ENCODE measurements at regions not wholly inside any gene's neighbourhood (a gene's known extent, or its start where the extent isn't known, plus 50 kb on each side); places are given as distances from the start of the nearest gene placed in this dataset.
A peak's percentile ranks its signal among the peaks of the same experiment; 100 is the strongest.

DNA sequence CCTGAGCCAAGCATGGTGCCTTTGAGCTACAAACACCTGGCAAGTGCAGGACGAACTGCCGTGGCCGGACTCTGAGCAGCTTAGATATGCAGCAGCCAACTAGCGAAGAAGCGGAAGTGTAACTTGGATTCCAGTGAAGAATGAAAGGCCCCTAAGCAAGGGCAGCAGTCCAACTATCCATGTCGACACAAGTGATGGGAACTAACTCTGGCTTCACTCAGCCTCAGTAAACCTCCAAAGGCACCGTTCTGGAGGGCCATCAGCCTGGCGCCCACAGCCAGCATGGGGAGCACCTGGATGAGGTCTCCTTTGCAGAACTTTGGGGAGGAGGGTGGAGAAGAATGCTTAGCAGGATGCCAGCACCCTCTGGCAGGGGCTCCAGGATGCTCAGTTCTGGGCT, 78.4 kb upstream of the MLN start:
- peak in 1 of 2 donors; percentile 12 for DNase-seq
- H3K27ac ChIP-seq, result no peak overlapping the region

DNA sequence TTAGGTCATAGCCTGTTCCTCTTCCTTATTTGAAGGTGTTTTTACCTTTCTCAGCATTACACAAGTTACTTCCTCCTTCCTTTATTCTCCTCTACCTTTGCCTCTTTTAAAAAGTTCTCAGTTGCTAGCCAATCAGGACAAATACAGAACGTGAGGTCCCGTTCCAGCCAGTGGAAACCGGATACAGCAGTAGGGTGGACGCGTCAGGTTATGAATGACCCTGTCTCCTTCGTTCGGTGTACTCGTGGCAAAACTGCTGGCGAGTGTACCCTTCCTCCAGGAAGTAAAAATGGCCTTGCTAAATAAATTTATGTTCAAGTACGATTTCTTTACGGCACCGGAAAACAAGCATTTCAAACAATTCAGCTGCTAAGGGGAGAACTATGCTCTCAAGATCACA, 77.0 kb upstream of the MLN start:
- H3K27ac ChIP-seq, result no peak overlapping the region
- H3K4me3 ChIP-seq, result no peak overlapping the region
- no peaks in the 10 kb centered on the region for H3K4me1 ChIP-seq
- no peaks in the 10 kb centered on the region for H3K36me3 ChIP-seq
- ATAC-seq (no peak), DNase-seq (no peak)
- in situ Hi-C loops (cut with MboI; ENCODE audit: low sequenced_read_pairs in 4 of 4), result no loop called here
- intact Hi-C loops (cut with DNase I; ENCODE audit: low total_unique reads), result no loop called here
- TF ChIP-seq, protein P1, sequence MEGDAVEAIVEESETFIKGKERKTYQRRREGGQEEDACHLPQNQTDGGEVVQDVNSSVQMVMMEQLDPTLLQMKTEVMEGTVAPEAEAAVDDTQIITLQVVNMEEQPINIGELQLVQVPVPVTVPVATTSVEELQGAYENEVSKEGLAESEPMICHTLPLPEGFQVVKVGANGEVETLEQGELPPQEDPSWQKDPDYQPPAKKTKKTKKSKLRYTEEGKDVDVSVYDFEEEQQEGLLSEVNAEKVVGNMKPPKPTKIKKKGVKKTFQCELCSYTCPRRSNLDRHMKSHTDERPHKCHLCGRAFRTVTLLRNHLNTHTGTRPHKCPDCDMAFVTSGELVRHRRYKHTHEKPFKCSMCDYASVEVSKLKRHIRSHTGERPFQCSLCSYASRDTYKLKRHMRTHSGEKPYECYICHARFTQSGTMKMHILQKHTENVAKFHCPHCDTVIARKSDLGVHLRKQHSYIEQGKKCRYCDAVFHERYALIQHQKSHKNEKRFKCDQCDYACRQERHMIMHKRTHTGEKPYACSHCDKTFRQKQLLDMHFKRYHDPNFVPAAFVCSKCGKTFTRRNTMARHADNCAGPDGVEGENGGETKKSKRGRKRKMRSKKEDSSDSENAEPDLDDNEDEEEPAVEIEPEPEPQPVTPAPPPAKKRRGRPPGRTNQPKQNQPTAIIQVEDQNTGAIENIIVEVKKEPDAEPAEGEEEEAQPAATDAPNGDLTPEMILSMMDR (IDR thresholded peaks at IDR 0.05 in 4 of 5, conservative IDR thresholded peaks at IDR 0.05 in 1 of 5), result no peak
- TF ChIP-seq POLR2A (IDR thresholded peaks at IDR 0.05), result no peak
- no peaks in the 10 kb centered on the region for H3K27me3 ChIP-seq
- no peaks in the 10 kb centered on the region for H3K9me3 ChIP-seq

More for the DNA sequence above, 78.4 kb upstream of the MLN start:
- no peak for TF ChIP-seq POLR2A (IDR thresholded peaks at IDR 0.05)
- TF ChIP-seq, protein P1 (IDR thresholded peaks at IDR 0.05 in 4 of 5, conservative IDR thresholded peaks at IDR 0.05 in 1 of 5), result no peak
- intact Hi-C loops (cut with DNase I; ENCODE audit: low total_unique reads), result no loop called here
- Histone ChIP-seq H3K4me1 (no peaks in the 10 kb centered on the region), H3K27me3 (no peaks in the 10 kb centered on the region), H3K4me3 (no peak overlapping the region), H3K9me3 (no peaks in the 10 kb centered on the region), H3K36me3 (no peaks in the 10 kb centered on the region)
- peak in 1 of 2 donors; percentile 34 for ATAC-seq
- in situ Hi-C loops (cut with MboI; ENCODE audit: low sequenced_read_pairs in 4 of 4), result no loop called here

DNA sequence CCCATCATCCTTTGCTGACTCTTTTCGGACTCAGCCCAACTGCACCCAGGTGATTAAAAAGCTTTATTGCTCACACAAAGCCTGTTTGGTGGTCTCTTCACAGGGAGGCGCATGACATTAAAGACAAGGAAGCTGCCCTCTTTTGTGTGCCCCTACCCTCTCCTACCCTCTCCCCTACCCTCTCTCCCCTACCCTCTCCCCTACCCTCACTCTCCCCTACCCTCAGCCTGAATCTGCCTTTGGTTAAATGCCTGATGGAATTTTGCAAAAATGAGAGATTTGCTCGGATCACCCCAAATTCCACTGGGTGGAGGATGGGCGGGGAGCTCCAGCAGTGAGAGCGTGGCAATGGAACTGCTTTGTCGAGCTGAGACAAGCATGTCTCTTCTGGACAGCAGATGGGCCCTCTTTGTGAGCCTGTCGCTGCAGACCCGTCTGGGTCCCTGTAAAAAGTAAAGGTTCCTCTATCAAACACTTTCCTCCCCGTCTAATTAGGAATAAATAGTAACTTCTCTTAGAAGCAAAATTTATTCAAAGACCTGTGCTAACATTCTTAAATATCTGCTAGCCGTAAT, 76.4 kb upstream of the MLN start:
- intact Hi-C loops (cut with DNase I; ENCODE audit: low total_unique reads), result no loop called here
- no peak for DNase-seq
- H3K36me3 ChIP-seq, result no peaks in the 10 kb centered on the region
- in situ Hi-C loops (cut with MboI; ENCODE audit: low sequenced_read_pairs in 4 of 4), result no loop called here
- H3K4me1 ChIP-seq, result no peaks in the 10 kb centered on the region
- no peak overlapping the region for H3K4me3 ChIP-seq
- H3K27ac ChIP-seq, result no peak overlapping the region
- TF ChIP-seq POLR2A (IDR thresholded peaks at IDR 0.05), result no peak
- TF ChIP-seq, protein P1 (IDR thresholded peaks at IDR 0.05 in 4 of 5, conservative IDR thresholded peaks at IDR 0.05 in 1 of 5), result no peak
- H3K27me3 ChIP-seq, result no peaks in the 10 kb centered on the region
- no peaks in the 10 kb centered on the region for H3K9me3 ChIP-seq
- ATAC-seq, result no peak

DNA sequence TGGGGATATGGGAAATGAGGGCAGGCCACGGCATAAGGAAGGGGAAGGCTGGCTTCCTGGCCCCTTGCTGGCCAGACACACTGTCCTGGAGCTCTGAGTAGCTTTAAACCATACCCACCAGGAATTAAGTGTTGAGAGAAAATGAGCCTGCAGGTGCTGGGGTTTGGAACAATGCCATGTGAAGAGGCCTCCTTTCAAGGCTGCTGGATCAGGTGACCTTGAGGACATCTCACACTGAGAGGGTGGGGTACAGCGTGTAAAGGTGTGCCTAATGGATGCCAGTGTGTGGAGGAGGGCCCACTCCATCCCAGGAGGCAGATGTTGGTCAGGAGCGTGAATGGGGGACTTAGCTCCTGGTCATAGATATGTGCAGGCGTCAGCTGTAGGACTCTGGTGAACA, 74.8 kb upstream of the MLN start:
- DNase-seq (no peak), ATAC-seq (no peak)
- intact Hi-C loops (cut with DNase I; ENCODE audit: low total_unique reads), result no loop called here
- no peak for TF ChIP-seq POLR2A (IDR thresholded peaks at IDR 0.05)
- TF ChIP-seq, protein P1 (IDR thresholded peaks at IDR 0.05 in 4 of 5, conservative IDR thresholded peaks at IDR 0.05 in 1 of 5), result no peak
- Histone ChIP-seq H3K27me3 (no peaks in the 10 kb centered on the region), H3K4me1 (no peaks in the 10 kb centered on the region), H3K9me3 (no peaks in the 10 kb centered on the region), H3K4me3 (no peak overlapping the region), H3K36me3 (no peaks in the 10 kb centered on the region), H3K27ac (no peak overlapping the region)
- in situ Hi-C loops (cut with MboI; ENCODE audit: low sequenced_read_pairs in 4 of 4), result no loop called here

DNA sequence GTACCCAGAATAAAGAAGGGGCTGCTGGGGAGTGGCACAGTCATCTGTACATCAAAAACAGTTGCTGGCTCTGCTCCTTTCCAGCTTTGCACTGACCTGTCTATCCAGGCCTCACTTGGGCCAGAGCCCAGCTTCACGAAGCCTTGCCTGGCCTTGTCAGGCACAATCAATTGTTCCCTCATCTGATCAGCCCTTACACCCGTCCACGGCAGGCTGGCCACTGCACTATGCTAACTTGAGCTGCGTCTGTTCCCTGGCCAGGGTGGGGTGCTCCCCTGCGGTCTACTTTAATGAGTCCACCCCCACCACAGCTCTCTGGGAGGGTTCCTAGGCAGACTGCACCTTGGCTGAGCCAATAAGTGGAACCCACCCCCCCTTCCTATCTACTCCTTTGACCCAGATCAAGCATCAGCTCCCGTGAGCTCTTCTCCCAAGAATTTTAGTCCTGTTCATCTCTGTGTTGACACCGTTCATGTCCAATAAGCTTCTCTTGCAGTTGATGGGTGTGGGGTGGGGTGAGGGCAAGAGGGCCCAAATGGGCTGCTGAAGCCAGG, 74.3 kb upstream of the MLN start:
- H3K4me1 ChIP-seq, result no peaks in the 10 kb centered on the region
- intact Hi-C loops (cut with DNase I; ENCODE audit: low total_unique reads), result no loop called here
- H3K27ac ChIP-seq, result no peak overlapping the region
- no peak for TF ChIP-seq POLR2A (IDR thresholded peaks at IDR 0.05)
- TF ChIP-seq, protein P1 (IDR thresholded peaks at IDR 0.05 in 4 of 5, conservative IDR thresholded peaks at IDR 0.05 in 1 of 5), result no peak
- no peaks in the 10 kb centered on the region for H3K27me3 ChIP-seq
- no peaks in the 10 kb centered on the region for H3K36me3 ChIP-seq
- H3K4me3 ChIP-seq, result no peak overlapping the region
- ATAC-seq (no peak), DNase-seq (no peak)
- in situ Hi-C loops (cut with MboI; ENCODE audit: low sequenced_read_pairs in 4 of 4), result no loop called here
- H3K9me3 ChIP-seq, result no peaks in the 10 kb centered on the region
